HG02885 (cell line): ENCODE measurements at regions not wholly inside any gene's neighbourhood (a gene's known extent, or its start where the extent isn't known, plus 50 kb on each side); places are given as distances from the start of the nearest gene placed in this dataset.
"Not testable (repeated sequence)": the region's sequence is repeated elsewhere in the genome, so short reads cannot be mapped to it uniquely, and the experiment has no call there.

ENCODE experiments used
- ATAC-seq: cut with Tn5 transposase; IDR thresholded peaks from one replicate; pipeline ENCODE4 v1.9.1; 2021; ENCODE audit warnings: mild to moderate bottlenecking; ENCODE audit not compliant: unreplicated experiment, poor library complexity

DNA sequence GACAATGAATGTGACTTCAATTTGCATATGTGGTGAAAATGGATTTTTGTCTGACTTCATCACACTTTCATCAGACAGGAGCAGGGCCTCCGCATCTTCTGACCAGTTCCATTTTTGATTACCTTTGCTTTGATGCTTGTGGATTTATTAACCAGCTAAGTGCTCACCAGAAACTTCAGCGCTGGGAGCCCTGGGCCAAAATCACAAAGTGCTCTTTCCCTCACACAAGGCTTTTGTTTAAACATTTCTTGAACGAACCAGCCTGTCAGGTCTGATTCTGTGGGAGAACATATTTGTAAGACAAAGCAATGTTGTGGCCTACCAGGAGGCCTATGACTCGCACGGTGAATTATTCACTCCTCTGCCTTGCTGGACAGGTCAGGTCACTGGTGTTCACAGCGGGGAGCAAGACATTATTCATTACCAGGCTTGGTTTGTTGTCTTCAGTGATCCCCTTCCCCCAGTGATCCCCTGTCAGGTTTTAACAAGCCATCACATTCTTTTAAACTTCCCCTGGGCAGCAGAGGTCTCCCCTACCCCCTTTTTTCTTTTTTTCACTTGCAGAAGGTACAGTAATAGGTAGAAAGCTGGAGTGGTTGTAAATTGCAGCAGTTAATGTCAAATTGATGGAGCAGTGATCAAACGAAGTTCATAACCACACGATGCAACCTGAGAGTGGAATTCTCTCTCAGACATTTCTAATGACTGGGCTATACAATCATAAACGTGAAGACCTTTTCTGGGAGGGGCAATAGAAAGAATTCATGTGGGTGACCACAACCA is 167.5 kb upstream of the PRICKLE1 start:
- ATAC-seq, result no peak

DNA sequence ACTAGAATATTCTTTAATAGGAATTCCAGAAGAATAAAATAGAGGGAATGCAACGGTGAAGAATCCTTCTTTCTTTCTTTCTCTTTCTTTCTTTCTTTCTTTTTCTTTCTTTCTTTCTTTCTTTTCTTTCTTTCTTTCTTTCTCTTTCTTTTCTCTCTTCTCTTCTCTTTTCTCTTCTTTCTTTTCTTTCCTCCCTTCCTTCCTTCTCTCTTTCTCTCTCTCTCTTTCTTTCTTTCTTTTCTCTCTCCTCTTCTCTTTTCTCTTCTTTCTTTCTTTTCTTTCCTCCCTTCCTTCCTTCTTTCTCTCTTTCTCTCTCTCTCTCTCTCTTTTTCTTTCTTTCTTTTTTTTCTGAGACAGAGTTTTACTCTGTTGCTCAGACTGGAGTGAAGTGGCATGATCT is 160.8 kb upstream of the PRICKLE1 start:
- ATAC-seq, result no peak

DNA sequence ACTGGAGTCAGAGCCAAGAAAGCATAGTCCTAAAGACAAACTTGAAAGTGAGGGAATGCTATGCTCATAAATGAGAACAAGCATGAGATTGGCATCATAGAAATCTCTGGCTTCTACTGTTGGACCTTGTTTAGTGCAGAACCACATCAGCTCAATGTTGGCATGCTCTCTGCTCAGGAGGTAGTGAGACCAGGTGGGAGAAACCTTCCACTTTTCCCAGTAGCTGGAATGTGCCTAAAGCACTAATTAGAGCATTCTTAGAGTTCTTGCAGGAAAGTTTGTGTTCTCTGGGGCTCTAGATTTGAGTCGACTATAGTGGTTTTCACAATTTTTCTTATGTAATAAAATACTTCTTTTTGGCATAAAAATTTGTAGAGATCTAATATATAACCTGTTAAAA is 159.7 kb upstream of the PRICKLE1 start:
- no peak for ATAC-seq

DNA sequence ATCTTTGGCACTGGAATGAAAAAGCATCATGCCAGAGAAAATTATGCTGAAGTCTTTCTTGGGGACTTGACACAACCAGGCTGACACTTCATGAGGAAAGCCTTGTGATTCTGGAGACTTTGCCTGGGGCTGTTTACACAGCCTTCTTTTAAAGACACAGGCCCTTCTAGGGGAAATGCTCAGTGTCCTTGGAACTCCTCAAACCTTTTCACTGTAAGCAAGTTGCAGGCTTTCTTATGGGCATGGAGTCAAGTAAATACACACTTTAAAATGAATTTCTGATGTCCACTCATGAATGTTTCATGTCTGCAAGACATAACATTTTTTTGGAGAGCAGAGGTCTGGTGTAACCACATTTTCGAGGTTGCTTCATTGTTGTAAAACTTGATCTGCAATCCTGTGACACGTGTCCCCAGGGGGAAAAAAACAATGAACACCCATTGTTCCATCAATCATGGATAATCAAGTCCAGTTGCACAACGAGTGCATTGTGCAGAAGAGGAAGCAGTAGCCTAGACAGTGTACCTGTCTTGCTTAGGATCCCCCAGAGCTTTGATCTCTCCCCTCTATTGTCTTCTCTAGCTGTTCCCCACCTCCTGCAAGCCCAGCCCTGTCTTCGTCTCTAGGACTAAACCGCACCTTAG is 155.1 kb upstream of the PRICKLE1 start:
- ATAC-seq, result no peak

DNA sequence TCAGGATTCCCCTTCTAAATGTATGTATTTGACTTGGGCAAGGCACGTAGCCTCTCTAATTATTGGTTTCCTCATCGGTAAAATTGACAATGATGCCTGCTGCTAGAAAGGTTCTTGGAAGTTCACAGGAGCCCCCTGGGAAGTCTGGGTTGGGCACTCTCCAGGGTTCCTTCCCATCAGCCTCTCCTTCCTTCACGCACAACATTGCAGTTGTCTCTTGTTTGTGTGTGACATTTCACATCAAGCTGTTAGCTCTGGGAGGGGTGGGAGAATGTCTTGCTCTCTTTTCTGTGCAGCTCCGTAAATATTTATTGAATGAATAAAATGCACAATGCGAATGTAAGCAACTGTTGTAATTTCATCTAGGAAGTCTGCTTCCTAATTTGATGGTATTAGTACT is 153.2 kb upstream of the PRICKLE1 start:
- ATAC-seq, result no peak

DNA sequence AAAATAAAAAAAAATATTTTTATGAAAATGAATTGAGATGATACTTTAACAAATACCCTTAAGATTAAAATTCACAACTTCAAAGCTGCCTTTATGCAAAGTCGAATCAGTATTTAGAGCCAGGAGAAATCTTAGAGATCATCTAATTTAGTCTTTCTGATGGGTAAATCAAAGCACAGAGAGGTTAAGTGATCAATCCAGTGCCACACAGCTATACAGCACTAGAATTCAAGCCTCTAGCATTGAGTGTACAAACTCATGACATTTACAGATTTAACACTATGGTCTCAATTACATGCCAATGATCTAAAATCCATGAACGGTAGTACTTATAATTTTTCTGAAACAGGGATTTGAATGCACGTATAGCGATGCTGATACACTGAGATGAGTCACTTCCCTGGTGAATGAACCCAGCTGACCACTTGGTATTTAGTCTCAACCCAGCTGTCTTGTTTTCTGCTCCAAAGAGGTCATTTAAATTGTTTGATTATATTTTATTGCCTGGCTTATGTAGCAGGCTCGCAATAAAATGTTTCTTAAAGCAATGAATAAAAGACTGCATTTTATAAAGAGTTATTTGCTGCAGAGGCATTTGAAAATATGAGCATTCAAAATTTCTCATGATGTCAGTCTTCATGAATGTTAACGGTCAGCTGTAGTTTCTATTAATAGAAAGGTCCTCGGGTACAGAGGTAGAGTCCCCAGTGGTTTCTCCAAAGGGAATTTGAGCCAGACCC is 152.4 kb upstream of the PRICKLE1 start:
- no peak for ATAC-seq

DNA sequence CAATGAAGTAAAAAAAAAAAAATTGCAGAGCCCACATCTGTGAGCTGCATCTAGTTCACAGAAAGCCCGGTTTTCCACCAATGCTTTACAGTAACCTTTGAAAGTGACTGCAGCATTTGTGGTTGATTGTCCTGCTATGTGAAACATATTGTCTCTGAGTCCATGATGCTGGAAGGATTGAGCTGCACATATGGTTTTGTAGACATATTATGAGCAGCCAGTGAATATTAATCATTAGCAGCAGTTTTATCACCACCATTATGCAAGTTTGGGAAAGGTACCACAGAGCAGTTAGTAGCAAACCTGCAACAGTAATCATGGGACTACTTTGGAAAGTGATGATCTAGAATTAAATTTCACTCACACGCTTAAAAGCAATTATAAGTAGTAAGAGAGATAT is 151.5 kb upstream of the PRICKLE1 start:
- ATAC-seq, result no peak

DNA sequence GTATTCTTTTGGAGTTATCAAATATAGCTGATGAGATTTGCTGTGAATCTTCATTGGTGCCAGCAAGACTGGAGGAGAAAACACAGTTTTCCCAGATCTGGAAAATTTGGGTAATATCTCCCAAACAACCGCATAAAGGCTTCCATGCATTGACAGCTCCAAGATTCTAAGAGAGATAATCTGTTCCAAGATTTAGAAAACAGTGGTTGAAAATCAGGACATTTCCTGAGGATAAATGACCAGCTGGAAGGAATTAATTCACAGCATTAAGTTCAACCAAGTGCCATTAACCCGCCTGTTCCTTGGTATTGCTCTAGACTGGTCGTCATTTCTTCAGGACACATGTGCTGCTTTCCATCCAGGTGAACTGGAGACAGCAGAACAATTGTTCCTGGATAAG is 147.9 kb upstream of the PRICKLE1 start:
- no peak for ATAC-seq

DNA sequence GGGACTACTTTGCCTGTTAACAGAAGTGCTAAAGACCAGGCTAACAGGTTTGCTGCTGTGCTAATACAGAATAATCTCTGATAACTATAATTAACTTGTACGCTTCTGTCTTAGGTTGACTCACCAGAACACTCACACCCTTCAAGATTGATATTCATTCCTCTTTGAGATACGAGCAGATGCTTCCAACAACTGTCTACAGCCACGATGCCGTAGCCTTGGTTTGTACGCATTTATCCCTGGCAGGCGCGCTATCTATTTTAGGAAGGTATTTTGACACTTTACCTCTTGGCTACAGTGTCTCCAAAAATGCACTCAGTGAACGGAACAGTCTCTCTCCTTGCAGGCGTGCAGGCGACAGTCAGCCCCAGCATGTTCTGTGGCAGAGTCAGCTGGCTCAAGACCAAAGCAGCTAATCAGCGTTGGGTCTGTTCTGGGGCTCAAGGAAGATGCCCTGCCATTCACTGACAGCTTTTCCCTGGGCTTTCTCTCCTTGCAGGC is 146.4 kb upstream of the PRICKLE1 start:
- no peak for ATAC-seq

DNA sequence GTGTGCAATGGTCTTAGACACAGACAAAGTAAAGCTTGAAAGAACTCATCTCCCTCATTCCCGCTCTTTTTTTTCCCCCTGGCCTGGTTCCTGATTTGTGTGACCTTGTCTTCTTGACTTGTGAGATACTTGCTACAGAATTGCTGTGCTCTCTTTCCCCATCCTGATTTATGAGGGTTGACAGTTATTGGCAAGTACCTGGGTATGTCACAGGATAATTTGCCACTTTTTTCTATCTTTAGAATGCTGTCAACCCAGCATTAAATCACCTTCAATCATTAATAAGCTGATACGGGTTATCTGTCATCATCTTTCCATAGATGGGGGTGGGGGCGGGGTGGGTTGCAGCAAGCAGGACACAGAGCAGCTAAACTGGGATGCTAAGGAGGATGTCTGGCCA is 144.4 kb upstream of the PRICKLE1 start:
- no peak for ATAC-seq

DNA sequence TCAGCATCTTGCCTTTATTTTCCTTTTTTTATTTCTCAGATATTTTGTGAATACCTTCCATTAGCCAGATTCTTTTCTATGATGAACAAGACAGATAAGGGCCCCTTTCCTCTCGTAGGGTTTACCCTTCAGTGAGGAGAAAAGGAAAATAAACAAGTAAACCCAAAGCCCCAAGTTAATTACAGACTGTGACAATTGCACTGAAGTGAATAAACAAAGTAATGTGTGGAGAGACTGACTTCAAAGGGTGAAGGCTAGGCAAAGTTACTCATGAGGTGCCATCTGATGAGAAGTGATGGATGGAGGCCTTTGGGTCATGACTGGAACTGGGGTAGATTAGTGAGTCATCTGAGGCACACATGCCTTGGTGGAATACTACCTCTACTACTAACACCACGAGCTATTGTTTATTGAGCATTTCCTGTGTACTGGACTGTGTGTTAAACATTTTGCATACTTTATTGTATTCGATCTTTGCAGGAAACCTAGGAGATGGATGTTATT is 143.4 kb upstream of the PRICKLE1 start:
- no peak for ATAC-seq

DNA sequence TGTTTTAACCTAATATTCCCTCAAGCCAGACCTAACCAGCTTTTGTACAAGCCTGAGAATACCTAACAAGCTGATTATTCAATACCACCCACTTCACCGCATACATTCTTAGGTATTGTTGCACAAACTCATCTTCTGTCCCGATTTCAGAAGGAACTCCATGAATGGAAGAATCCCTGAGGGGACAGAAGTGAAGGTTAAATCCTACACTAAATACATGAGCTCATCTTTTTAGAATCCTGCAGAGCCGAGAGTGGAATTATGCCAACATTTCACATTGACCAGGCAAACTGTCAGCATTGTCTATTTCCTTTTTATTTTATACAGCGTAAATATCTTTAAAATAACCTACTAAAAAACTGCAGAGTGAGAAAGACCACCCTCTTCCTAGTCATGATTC is 140.7 kb upstream of the PRICKLE1 start:
- ATAC-seq, result no peak

DNA sequence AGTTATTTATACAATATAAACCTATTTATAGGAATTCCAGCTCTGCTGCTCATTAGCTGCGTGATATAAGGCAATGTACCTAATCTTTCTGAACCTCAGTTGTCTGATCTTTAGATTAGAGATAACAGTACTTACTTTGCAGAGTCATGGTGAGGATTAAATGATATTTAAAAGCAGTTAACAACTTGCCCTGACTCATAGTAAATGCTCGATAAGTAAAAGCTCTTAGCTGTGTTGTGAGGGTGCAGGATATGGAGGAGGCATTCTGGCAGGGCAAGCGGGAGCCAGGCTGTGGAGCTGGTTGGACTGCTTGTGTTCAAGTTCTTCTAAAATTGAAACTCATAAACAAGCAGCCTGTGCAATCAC is 140.0 kb upstream of the PRICKLE1 start:
- ATAC-seq, result no peak

DNA sequence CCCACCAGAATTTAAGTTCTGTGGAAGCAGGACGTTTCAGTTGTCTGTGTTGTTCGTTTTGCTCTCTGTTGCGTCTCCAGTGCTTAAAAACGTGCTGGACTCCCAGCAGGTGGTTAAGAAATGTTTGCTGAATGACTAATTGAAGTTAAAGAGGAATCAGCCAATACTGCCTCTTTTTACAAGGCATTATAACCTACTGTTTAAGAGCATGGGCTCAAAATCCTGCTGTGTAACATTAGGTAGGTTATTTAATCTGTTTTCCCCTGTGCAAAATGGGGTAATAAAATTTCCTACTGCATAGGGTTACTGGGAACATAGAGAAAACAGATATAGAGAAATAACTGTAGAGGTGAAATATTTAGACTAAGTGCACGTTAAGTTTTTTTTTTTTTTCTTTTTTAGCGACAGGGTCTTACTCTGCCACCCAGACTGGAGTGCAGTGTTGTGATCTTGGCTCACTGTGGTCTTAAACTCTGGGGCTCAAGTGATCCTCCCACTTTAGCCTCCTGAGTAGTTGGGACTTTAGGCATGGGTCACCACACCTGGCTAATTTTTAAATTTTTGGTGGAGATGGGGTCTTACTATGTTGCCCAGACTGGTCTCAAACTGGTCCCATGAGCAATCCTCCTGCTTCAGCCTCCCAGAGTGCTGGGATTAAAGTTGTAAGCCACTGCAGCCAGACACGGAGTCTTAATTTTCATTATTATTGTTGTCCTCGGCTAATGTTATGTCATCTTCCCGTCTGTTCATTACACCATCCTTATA is 139.4 kb upstream of the PRICKLE1 start:
- ATAC-seq, result no peak

DNA sequence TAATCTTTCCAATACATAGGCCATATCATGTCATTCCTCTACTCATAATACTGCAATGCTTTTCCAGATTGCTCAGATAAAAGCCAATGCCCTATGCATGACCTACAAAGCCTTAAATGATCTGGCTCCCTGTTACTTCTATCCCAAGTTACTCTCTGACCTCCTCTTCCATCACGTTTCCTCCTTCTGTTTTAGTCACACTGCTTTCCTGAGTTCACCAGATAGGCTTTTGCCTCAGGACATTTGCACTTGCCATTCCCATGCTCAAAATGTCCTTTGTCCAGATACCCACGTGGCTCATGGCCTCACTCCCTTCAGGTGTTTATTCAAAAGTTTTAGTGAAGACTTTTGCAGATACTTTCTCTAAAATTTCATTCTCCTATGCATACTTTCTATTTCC is 138.7 kb upstream of the PRICKLE1 start:
- ATAC-seq, result no peak

DNA sequence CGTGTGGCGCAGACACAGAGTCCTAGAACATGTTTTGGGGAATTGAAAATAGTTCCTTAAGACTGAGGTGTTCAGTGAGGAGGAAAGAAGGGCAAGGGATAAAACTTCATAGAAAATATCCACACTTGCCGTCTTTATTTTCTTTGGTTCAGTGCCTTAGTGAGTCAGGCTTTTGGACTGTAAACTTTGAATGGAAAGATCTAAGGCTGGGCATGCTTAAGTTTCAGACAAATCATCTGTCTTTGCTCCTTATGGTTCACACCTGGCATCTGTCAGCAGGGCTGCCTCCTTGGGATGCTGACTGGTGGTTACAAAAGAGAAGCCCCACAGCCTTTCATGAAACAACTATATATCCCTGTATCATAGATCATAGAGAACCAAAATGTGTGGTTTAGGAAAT is 136.3 kb upstream of the PRICKLE1 start:
- no peak for ATAC-seq

DNA sequence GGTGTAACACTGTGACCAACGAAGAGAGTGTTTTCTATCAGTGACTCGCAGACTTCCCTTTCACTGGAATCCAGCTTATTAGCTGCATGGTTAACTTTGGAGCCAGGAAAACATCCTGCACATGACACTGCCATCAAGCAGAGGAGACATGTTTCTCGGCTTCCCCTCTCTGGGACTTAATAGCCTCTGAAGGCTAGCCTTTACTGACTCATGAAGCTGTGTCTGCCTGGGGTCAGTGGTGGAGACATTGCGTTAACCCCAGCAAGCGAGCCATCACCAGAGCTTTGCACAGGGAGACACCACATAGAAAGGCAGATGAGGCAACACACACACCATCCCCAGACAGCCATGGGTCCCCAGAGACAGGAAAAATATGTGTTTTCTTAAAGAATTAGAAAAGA is 126.9 kb upstream of the PRICKLE1 start:
- no peak for ATAC-seq

DNA sequence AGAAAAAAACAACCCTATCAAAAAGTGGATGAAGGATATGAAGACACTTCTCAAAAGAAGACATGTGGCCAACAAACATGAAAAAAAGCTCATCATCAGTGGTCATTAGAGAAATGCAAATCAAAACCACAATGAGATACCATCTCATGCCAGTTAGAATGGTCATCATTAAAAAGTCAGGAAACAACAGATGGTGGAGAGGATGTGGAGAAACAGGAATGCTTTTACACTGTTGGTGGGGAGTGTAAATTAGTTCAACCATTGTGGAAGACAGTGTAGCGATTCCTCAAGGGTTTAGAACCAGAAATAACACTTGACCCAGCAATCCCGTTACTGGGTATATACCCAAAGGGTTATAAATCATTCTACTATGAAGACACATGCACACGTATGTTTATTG is 124.0 kb upstream of the PRICKLE1 start:
- ATAC-seq, result not testable (repeated sequence)

DNA sequence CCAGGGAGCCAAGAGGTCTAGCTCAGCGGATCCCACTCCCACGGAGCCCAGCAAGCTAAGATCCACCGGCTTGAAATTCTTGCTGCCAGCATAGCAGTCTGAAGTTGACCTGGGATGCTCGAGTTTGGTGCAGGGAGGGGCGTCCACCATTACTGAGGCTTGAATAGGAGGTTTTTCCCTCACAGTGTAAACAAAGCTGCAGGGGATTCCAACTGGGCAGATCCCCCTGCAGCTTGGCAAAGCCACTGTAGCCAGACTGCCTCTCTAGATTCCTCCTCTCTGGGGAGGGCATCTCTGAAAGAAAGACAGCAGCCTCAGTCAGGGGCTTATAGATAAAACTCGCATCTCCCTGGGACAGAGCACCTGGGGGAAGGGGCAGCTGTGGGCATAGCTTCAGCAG is 118.8 kb upstream of the PRICKLE1 start:
- not testable (repeated sequence) for ATAC-seq
